Skeletal muscle cell (primary cell): ENCODE measurements at regions not wholly inside any gene's neighbourhood (a gene's known extent, or its start where the extent isn't known, plus 50 kb on each side); places are given as distances from the start of the nearest gene placed in this dataset.

Experiments
- DNase-seq: peaks from one replicate; pipeline ENCODE4 v3.0.0-alpha.2; 2010; ENCODE audit warnings: low read depth
- H3K4me3 ChIP-seq: 2 replicates; pipeline ENCODE4 v1.5.1; 2011; ENCODE audit warnings: low read depth, mild to moderate bottlenecking, control low read depth, low read length, moderate library complexity

- no peak overlapping the region for H3K4me3 ChIP-seq
- DNase-seq = no peak
Observed at GRCh38 chr21:16606271-16606670, 876.5 kb downstream of the USP25 start.

GRCh38 chr21:16608209-16608830 is 878.5 kb downstream of the USP25 start:
- DNase-seq = no peak
- H3K4me3 ChIP-seq = no peak overlapping the region

GRCh38 chr21:16619281-16619680 is 889.5 kb downstream of the USP25 start:
- DNase-seq = no peak
- H3K4me3 ChIP-seq = no peak overlapping the region

GRCh38 chr21:16620786-16621320 is 891.1 kb downstream of the USP25 start:
- DNase-seq = no peak
- no peak overlapping the region for H3K4me3 ChIP-seq

GRCh38 chr21:16624479-16625118 is 888.2 kb upstream of the CXADR start:
- H3K4me3 ChIP-seq = no peak overlapping the region
- DNase-seq = no peak

GRCh38 chr21:16625491-16625890 is 887.4 kb upstream of the CXADR start:
- no peak for DNase-seq
- no peak overlapping the region for H3K4me3 ChIP-seq

- peak; percentile 23 for DNase-seq
- no peak overlapping the region for H3K4me3 ChIP-seq
Observed at GRCh38 chr21:16633831-16634459, 878.9 kb upstream of the CXADR start.

GRCh38 chr21:16634515-16634914 is 878.3 kb upstream of the CXADR start:
- DNase-seq = no peak
- H3K4me3 ChIP-seq = no peak overlapping the region

- H3K4me3 ChIP-seq = no peak overlapping the region
- DNase-seq = no peak
Observed at GRCh38 chr21:16640297-16641027, 872.4 kb upstream of the CXADR start.

GRCh38 chr21:16642353-16642752 is 870.5 kb upstream of the CXADR start:
- no peak for DNase-seq
- H3K4me3 ChIP-seq = no peak overlapping the region

GRCh38 chr21:16644685-16645084 is 868.2 kb upstream of the CXADR start:
- peak; percentile 10 for DNase-seq
- H3K4me3 ChIP-seq = no peak overlapping the region

GRCh38 chr21:16650714-16651366 is 862.0 kb upstream of the CXADR start:
- no peak for DNase-seq
- no peak overlapping the region for H3K4me3 ChIP-seq

GRCh38 chr21:16651956-16652355 is 860.9 kb upstream of the CXADR start:
- no peak overlapping the region for H3K4me3 ChIP-seq
- DNase-seq = no peak

GRCh38 chr21:16663436-16663835 is 849.4 kb upstream of the CXADR start:
- no peak for DNase-seq
- no peak overlapping the region for H3K4me3 ChIP-seq

GRCh38 chr21:16667395-16667794 is 845.4 kb upstream of the CXADR start:
- DNase-seq = no peak
- H3K4me3 ChIP-seq = no peak overlapping the region

- H3K4me3 ChIP-seq = no peak overlapping the region
- no peak for DNase-seq
Observed at GRCh38 chr21:16674949-16675348, 837.9 kb upstream of the CXADR start.

GRCh38 chr21:16676391-16676790 is 836.5 kb upstream of the CXADR start:
- DNase-seq = no peak
- H3K4me3 ChIP-seq = no peak overlapping the region

GRCh38 chr21:16678429-16679160 is 834.2 kb upstream of the CXADR start:
- no peak overlapping the region for H3K4me3 ChIP-seq
- no peak for DNase-seq

GRCh38 chr21:16695074-16695473 is 817.8 kb upstream of the CXADR start:
- no peak for DNase-seq
- no peak overlapping the region for H3K4me3 ChIP-seq
